ENCODE measurements at regions not wholly inside any gene's neighbourhood (a gene's known extent, or its start where the extent isn't known, plus 50 kb on each side); places are given as distances from the start of the nearest gene placed in this dataset.
A peak's percentile ranks its signal among the peaks of the same experiment; 100 is the strongest.

- Mint-ChIP-seq H3K36me3 (ENCODE audit: insufficient read depth, unreplicated experiment) (peaks cover 4% of the 10 kb centered on the region), H3K27ac (ENCODE audit: low read depth, unreplicated experiment) (peak overlapping the region; percentile 79), H3K4me3 (ENCODE audit: unreplicated experiment) (no peak overlapping the region), H3K4me1 (ENCODE audit: insufficient read depth, unreplicated experiment) (peaks cover 26% of the 10 kb centered on the region), H3K9me3 (ENCODE audit: unreplicated experiment) (peaks cover 7% of the 10 kb centered on the region), H3K27me3 (ENCODE audit: insufficient read depth, unreplicated experiment) (no peaks in the 10 kb centered on the region)
- TF ChIP-seq, protein P1, sequence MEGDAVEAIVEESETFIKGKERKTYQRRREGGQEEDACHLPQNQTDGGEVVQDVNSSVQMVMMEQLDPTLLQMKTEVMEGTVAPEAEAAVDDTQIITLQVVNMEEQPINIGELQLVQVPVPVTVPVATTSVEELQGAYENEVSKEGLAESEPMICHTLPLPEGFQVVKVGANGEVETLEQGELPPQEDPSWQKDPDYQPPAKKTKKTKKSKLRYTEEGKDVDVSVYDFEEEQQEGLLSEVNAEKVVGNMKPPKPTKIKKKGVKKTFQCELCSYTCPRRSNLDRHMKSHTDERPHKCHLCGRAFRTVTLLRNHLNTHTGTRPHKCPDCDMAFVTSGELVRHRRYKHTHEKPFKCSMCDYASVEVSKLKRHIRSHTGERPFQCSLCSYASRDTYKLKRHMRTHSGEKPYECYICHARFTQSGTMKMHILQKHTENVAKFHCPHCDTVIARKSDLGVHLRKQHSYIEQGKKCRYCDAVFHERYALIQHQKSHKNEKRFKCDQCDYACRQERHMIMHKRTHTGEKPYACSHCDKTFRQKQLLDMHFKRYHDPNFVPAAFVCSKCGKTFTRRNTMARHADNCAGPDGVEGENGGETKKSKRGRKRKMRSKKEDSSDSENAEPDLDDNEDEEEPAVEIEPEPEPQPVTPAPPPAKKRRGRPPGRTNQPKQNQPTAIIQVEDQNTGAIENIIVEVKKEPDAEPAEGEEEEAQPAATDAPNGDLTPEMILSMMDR (IDR thresholded peaks at IDR 0.05; ENCODE audit: unreplicated experiment) = no peak
- no peak for DNase-seq (ENCODE audit: unreplicated experiment)
- ChIA-PET CTCF (interaction anchor here (0.6 kb wide), 1 partner anchor 1643 kb away, joined by 4 read pairs; no protein-coding TSS in a partner anchor), POLR2A (interaction anchor here (1.0 kb wide), 1 partner anchor 30 kb away, joined by 3 read pairs; no protein-coding TSS in a partner anchor)
- BruUV-seq (replicated peaks) = no TSS peak
- intact Hi-C loops (cut with micrococcal nuclease) = loop anchor here (5.0 kb wide), 1 partner anchor 159 kb away; no protein-coding TSS in a partner anchor
Observed at GRCh38 chr2:145593280-145593679, 1073.4 kb upstream of the ZEB2 start.

DNA sequence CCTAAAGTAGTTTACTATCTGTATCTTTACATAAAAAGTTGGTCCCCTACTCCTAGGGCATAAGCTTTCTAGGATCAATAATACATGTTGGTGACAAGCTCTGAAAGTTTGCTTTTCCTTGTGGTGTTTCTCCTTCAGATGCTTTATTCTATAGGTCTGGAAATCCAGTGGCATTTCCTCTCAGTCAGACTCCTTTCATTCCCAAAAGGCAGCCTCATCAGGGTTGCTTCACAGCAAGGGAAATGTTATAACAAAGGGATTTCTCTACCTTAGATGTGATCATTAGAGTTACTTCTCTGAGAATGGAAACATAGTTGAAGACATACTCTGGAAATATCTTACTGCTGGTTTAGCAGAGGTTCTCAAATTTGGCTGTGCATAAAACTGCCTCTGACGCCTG is 1072.4 kb upstream of the ZEB2 start:
- intact Hi-C loops (cut with micrococcal nuclease) = loop anchor here (5.0 kb wide), 1 partner anchor 160 kb away; no protein-coding TSS in a partner anchor
- TF ChIP-seq, protein P1 (IDR thresholded peaks at IDR 0.05; ENCODE audit: unreplicated experiment) = no peak
- no peak for DNase-seq (ENCODE audit: unreplicated experiment)
- H3K36me3 Mint-ChIP-seq (ENCODE audit: insufficient read depth, unreplicated experiment) = peaks cover 4% of the 10 kb centered on the region
- H3K27ac Mint-ChIP-seq (ENCODE audit: low read depth, unreplicated experiment) = no peak overlapping the region
- H3K9me3 Mint-ChIP-seq (ENCODE audit: unreplicated experiment) = peaks cover 7% of the 10 kb centered on the region
- peaks cover 26% of the 10 kb centered on the region for H3K4me1 Mint-ChIP-seq (ENCODE audit: insufficient read depth, unreplicated experiment)
- ChIA-PET CTCF (no interaction called here), POLR2A (interaction anchor here (1.0 kb wide), 1 partner anchor 29 kb away, joined by 3 read pairs; no protein-coding TSS in a partner anchor)
- H3K27me3 Mint-ChIP-seq (ENCODE audit: insufficient read depth, unreplicated experiment) = no peaks in the 10 kb centered on the region
- H3K4me3 Mint-ChIP-seq (ENCODE audit: unreplicated experiment) = no peak overlapping the region
- no TSS peak for BruUV-seq (replicated peaks)

- Mint-ChIP-seq H3K36me3 (ENCODE audit: insufficient read depth, unreplicated experiment) (peaks cover 4% of the 10 kb centered on the region), H3K9me3 (ENCODE audit: unreplicated experiment) (peaks cover 7% of the 10 kb centered on the region), H3K27ac (ENCODE audit: low read depth, unreplicated experiment) (peak overlapping the region; percentile 42), H3K4me1 (ENCODE audit: insufficient read depth, unreplicated experiment) (peaks cover 26% of the 10 kb centered on the region), H3K27me3 (ENCODE audit: insufficient read depth, unreplicated experiment) (no peaks in the 10 kb centered on the region), H3K4me3 (ENCODE audit: unreplicated experiment) (no peak overlapping the region)
- intact Hi-C loops (cut with micrococcal nuclease) = loop anchor here (5.0 kb wide), 1 partner anchor 161 kb away; no protein-coding TSS in a partner anchor
- TF ChIP-seq, protein P1 (IDR thresholded peaks at IDR 0.05; ENCODE audit: unreplicated experiment) = no peak
- POLR2A ChIA-PET = interaction anchor here (0.5 kb wide), 1 partner anchor 282 kb away, joined by 3 read pairs; no protein-coding TSS in a partner anchor
- CTCF ChIA-PET = no interaction called here
- BruUV-seq (replicated peaks) = no TSS peak
- DNase-seq (ENCODE audit: unreplicated experiment) = no peak
Observed at GRCh38 chr2:145591109-145591809, 1071.3 kb upstream of the ZEB2 start.

- no peaks in the 10 kb centered on the region for H3K36me3 Mint-ChIP-seq (ENCODE audit: insufficient read depth, unreplicated experiment)
- H3K27me3 Mint-ChIP-seq (ENCODE audit: insufficient read depth, unreplicated experiment) = no peaks in the 10 kb centered on the region
- intact Hi-C loops (cut with micrococcal nuclease) = no loop called here
- no peak overlapping the region for H3K27ac Mint-ChIP-seq (ENCODE audit: low read depth, unreplicated experiment)
- H3K4me3 Mint-ChIP-seq (ENCODE audit: unreplicated experiment) = no peak overlapping the region
- peaks cover 7% of the 10 kb centered on the region for H3K9me3 Mint-ChIP-seq (ENCODE audit: unreplicated experiment)
- TF ChIP-seq, protein P1 (IDR thresholded peaks at IDR 0.05; ENCODE audit: unreplicated experiment) = no peak
- peaks cover 12% of the 10 kb centered on the region for H3K4me1 Mint-ChIP-seq (ENCODE audit: insufficient read depth, unreplicated experiment)
- no TSS peak for BruUV-seq (replicated peaks)
- no peak for DNase-seq (ENCODE audit: unreplicated experiment)
- ChIA-PET POLR2A (interaction anchor here (0.9 to 1.0 kb wide), 2 partner anchors 11 to 24 kb away, joined by 3 read pairs; no protein-coding TSS in a partner anchor), CTCF (no interaction called here)
Observed at GRCh38 chr2:145587922-145588321, 1068.0 kb upstream of the ZEB2 start.

Data from MCF 10A (cell line).